Fibroblast of villous mesenchyme (primary cell): ENCODE measurements at regions not wholly inside any gene's neighbourhood (a gene's known extent, or its start where the extent isn't known, plus 50 kb on each side); places are given as distances from the start of the nearest gene placed in this dataset.

Experiments
- DNase-seq: peaks from one replicate; pipeline ENCODE4 v3.0.0-alpha.2; 2010; ENCODE audit warnings: low read depth
- H3K4me3 ChIP-seq: 2 replicates; pipeline ENCODE4 v1.5.1; 2011; ENCODE audit warnings: low read depth, mild to moderate bottlenecking, low read length
- CTCF ChIP-seq: IDR thresholded peaks from 2 replicates; pipeline ENCODE4 v1.5.1; 2012; ENCODE audit warnings: low read depth, mild to moderate bottlenecking, low read length; ENCODE audit not compliant: insufficient read depth

- no peak for TF ChIP-seq CTCF
- no peak for DNase-seq
- H3K4me3 ChIP-seq, result no peak overlapping the region
Measured at GRCh38 chr2:47687856-47688255, 95.1 kb upstream of the MSH6 start.

GRCh38 chr2:47686018-47686417 lies 96.9 kb upstream of the MSH6 start:
- DNase-seq, result no peak
- no peak for TF ChIP-seq CTCF
- no peak overlapping the region for H3K4me3 ChIP-seq

- no peak for DNase-seq
- H3K4me3 ChIP-seq, result no peak overlapping the region
- TF ChIP-seq CTCF, result no peak
Measured at GRCh38 chr2:47682216-47682749, 100.7 kb upstream of the MSH6 start.

GRCh38 chr2:47676261-47676926 lies 105.6 kb upstream of the KCNK12 start:
- no peak overlapping the region for H3K4me3 ChIP-seq
- no peak for TF ChIP-seq CTCF
- DNase-seq, result no peak

- no peak for DNase-seq
- TF ChIP-seq CTCF, result no peak
- H3K4me3 ChIP-seq, result no peak overlapping the region
Measured at GRCh38 chr2:47675196-47675825, 104.5 kb upstream of the KCNK12 start.

GRCh38 chr2:47666332-47666731 lies 95.5 kb upstream of the KCNK12 start:
- no peak overlapping the region for H3K4me3 ChIP-seq
- DNase-seq, result no peak
- no peak for TF ChIP-seq CTCF
